Suprapubic skin (tissue), 4 donors: ENCODE measurements at regions not wholly inside any gene's neighbourhood (a gene's known extent, or its start where the extent isn't known, plus 50 kb on each side); places are given as distances from the start of the nearest gene placed in this dataset.

Experiments used
- CTCF ChIP-seq, 2 donors: fragments of 200-600 bp in 1 of 2; fragments of 450-650 bp in 1 of 2; sonication (generic) in 1 of 2; IDR thresholded peaks; one replicate each; pipeline ENCODE4 v1.5.1; 2016 to 2019; ENCODE audit warnings: antibody characterized with exemption in 2 of 2, mild to moderate bottlenecking in 1 of 2, moderate library complexity in 1 of 2
- POLR2A ChIP-seq, 2 donors: fragments of 450-650 bp; IDR thresholded peaks; one replicate each; pipeline ENCODE4 v1.6.1; 2017; ENCODE audit warnings: antibody characterized with exemption in 2 of 2, mild to moderate bottlenecking in 2 of 2, moderate library complexity in 2 of 2
- POLR2AphosphoS5 ChIP-seq, 3 donors: sonication (generic); formaldehyde crosslinking; IDR thresholded peaks; one replicate each; pipeline ENCODE4 v1.6.1; 2017; ENCODE audit warnings: antibody characterized with exemption in 3 of 3

- no peak for TF ChIP-seq POLR2AphosphoS5 (IDR thresholded peaks at IDR 0.05)
- TF ChIP-seq CTCF (IDR thresholded peaks at IDR 0.05), result no peak
- TF ChIP-seq POLR2A (IDR thresholded peaks at IDR 0.05), result no peak
These were observed 427.9 kb upstream of the DCN start for GRCh38 chr12:91610561-91610960.
